Gastrocnemius medialis (tissue), 4 donors: ENCODE measurements at regions not wholly inside any gene's neighbourhood (a gene's known extent, or its start where the extent isn't known, plus 50 kb on each side); places are given as distances from the start of the nearest gene placed in this dataset.
"Not testable (repeated sequence)": the region's sequence is repeated elsewhere in the genome, so short reads cannot be mapped to it uniquely, and the experiment has no call there.

Experiments used
- ATAC-seq, 2 donors: fragments of 150-250 bp; one replicate each; pipeline ENCODE4 v1.9.1; 2016
- DNase-seq, 2 donors: peaks; one replicate each; pipeline ENCODE4 v3.0.0-alpha.2; 2019
- H3K27ac ChIP-seq, 4 donors: fragments of 200-600 bp; sonication (generic); 1 replicate in 1 of 4; 2 replicates in 3 of 4; pipeline ENCODE4 v1.5.1; 2016 to 2018; ENCODE audit warnings: mild to moderate bottlenecking in 2 of 4, moderate library complexity in 1 of 4
- H3K27me3 ChIP-seq, 3 donors: fragments of 200-600 bp; sonication (generic) in 2 of 3; 1 replicate in 1 of 3; 2 replicates in 2 of 3; pipeline versions ENCODE4 v1.5.1 to v1.6.0; 2016 to 2019; ENCODE audit warnings: mild to moderate bottlenecking in 1 of 3, moderate library complexity in 1 of 3
- H3K36me3 ChIP-seq, 2 donors: fragments of 200-600 bp; sonication (generic) in 1 of 2; one replicate each; pipeline ENCODE4 v1.5.1; 2017 to 2018
- H3K4me1 ChIP-seq, 2 donors: fragments of 200-600 bp; sonication (generic) in 1 of 2; one replicate each; pipeline ENCODE4 v1.5.1; 2016 to 2017; ENCODE audit warnings: mild to moderate bottlenecking in 2 of 2
- H3K4me3 ChIP-seq, 4 donors: fragments of 200-600 bp; sonication (generic) in 3 of 4; 1 replicate in 1 of 4; 2 replicates in 3 of 4; pipeline ENCODE4 v1.5.1; 2016 to 2019; ENCODE audit warnings: mild to moderate bottlenecking in 2 of 4
- H3K9me3 ChIP-seq, 3 donors: fragments of 200-600 bp; sonication (generic) in 2 of 3; 1 replicate in 1 of 3; 2 replicates in 2 of 3; pipeline ENCODE4 v1.5.1; 2016 to 2019
- POLR2A ChIP-seq, 2 donors: fragments of 450-650 bp; IDR thresholded peaks; one replicate each; pipeline ENCODE4 v1.6.1; 2017; ENCODE audit warnings: antibody characterized with exemption in 2 of 2, mild to moderate bottlenecking in 2 of 2, moderate library complexity in 2 of 2
- in situ Hi-C, 4 donors: fragments of 200-750 bp; cut with MboI; loops; one replicate each; pipeline versions ENCODE4 v1.15.0 to v1.8.0; 2017; ENCODE audit warnings: low sequenced_read_pairs in 4 of 4
- intact Hi-C: fragments of 100-400 bp; cut with DNase I; formaldehyde crosslinking; loops from one replicate; pipeline ENCODE4 v1.15.1; 2023; ENCODE audit warnings: low total_unique reads
- TF ChIP-seq, protein P1 (sequence below), 5 experiments: fragments of 450-650 bp in 3 of 5; fragments of 200-600 bp in 2 of 5; sonication (generic) in 2 of 5; IDR thresholded peaks in 4 of 5; conservative IDR thresholded peaks in 1 of 5; 1 replicate in 4 of 5; 2 replicates in 1 of 5; pipeline ENCODE4 v1.5.1; 2016 to 2019; ENCODE audit warnings: antibody characterized with exemption in 5 of 5, mild to moderate bottlenecking in 3 of 5, moderate library complexity in 3 of 5

DNA sequence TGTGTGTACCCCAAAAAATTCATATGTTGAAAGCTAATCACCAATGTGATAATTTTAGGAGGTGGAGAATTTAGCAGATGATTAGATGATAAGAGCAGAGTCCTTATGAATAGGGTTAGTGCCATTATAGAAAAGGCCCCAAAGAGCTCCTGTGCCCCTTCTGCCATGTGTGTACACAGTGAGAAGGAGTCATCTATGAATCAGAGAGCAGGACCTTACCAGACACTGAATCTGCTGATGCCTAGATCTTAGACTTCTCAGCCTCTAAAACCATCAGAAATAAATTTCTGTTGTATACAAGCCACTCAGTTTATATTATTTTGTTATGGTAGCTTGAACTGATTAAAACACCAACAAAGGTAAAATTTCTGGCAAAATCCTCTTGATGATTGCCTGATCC lies 560.0 kb upstream of the CDH2 start:
- Histone ChIP-seq H3K36me3 (no peaks in the 10 kb centered on the region), H3K27me3 (no peaks in the 10 kb centered on the region), H3K27ac (no peak overlapping the region), H3K9me3 (no peaks in the 10 kb centered on the region), H3K4me1 (no peaks in the 10 kb centered on the region), H3K4me3 (no peak overlapping the region)
- DNase-seq, result no peak
- intact Hi-C loops (no loop called here), in situ Hi-C loops (no loop called here)
- TF ChIP-seq, protein P1, sequence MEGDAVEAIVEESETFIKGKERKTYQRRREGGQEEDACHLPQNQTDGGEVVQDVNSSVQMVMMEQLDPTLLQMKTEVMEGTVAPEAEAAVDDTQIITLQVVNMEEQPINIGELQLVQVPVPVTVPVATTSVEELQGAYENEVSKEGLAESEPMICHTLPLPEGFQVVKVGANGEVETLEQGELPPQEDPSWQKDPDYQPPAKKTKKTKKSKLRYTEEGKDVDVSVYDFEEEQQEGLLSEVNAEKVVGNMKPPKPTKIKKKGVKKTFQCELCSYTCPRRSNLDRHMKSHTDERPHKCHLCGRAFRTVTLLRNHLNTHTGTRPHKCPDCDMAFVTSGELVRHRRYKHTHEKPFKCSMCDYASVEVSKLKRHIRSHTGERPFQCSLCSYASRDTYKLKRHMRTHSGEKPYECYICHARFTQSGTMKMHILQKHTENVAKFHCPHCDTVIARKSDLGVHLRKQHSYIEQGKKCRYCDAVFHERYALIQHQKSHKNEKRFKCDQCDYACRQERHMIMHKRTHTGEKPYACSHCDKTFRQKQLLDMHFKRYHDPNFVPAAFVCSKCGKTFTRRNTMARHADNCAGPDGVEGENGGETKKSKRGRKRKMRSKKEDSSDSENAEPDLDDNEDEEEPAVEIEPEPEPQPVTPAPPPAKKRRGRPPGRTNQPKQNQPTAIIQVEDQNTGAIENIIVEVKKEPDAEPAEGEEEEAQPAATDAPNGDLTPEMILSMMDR (IDR thresholded peaks at IDR 0.05 in 4 of 5, conservative IDR thresholded peaks at IDR 0.05 in 1 of 5), result no peak
- TF ChIP-seq POLR2A (IDR thresholded peaks at IDR 0.05), result no peak
- no peak for ATAC-seq

GRCh38 chr18:28736223-28736622 lies 559.3 kb upstream of the CDH2 start:
- in situ Hi-C loops, result no loop called here
- no peaks in the 10 kb centered on the region for H3K27me3 ChIP-seq
- H3K4me1 ChIP-seq, result no peaks in the 10 kb centered on the region
- ATAC-seq (no peak), DNase-seq (no peak)
- H3K36me3 ChIP-seq, result no peaks in the 10 kb centered on the region
- no peak overlapping the region for H3K27ac ChIP-seq
- no peak overlapping the region for H3K4me3 ChIP-seq
- intact Hi-C loops, result no loop called here
- TF ChIP-seq, protein P1 (IDR thresholded peaks at IDR 0.05 in 4 of 5, conservative IDR thresholded peaks at IDR 0.05 in 1 of 5), result no peak
- TF ChIP-seq POLR2A (IDR thresholded peaks at IDR 0.05), result no peak
- no peaks in the 10 kb centered on the region for H3K9me3 ChIP-seq

DNA sequence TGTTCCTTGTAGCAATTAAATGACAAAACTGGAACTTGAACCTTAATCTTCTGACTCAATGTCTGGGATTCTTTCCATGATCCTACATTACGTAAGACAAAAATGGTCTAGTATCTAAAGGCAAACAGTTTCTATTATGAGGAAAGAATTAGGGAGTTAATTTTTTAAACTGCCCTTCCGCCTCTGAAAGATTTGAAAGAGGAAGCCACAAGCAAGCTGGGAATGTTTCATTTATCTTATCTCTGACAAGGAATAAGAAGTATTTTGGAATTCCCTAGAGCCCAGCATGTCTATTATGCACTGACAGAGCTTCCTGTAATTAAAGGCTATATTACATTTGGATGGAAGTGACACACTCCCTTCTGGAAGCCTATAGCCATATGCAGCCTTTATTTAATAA lies 558.8 kb upstream of the CDH2 start:
- Histone ChIP-seq H3K27me3 (no peaks in the 10 kb centered on the region), H3K27ac (no peak overlapping the region), H3K9me3 (no peaks in the 10 kb centered on the region), H3K4me1 (no peaks in the 10 kb centered on the region), H3K36me3 (no peaks in the 10 kb centered on the region), H3K4me3 (no peak overlapping the region)
- in situ Hi-C loops (no loop called here), intact Hi-C loops (no loop called here)
- TF ChIP-seq, protein P1 (IDR thresholded peaks at IDR 0.05 in 4 of 5, conservative IDR thresholded peaks at IDR 0.05 in 1 of 5), result no peak
- no peak for TF ChIP-seq POLR2A (IDR thresholded peaks at IDR 0.05)
- ATAC-seq (no peak), DNase-seq (no peak)

- no peak overlapping the region for H3K4me3 ChIP-seq
- no peak overlapping the region for H3K27ac ChIP-seq
- in situ Hi-C loops (no loop called here), intact Hi-C loops (no loop called here)
- H3K4me1 ChIP-seq, result no peaks in the 10 kb centered on the region
- H3K9me3 ChIP-seq, result no peaks in the 10 kb centered on the region
- ATAC-seq (no peak), DNase-seq (no peak)
- H3K36me3 ChIP-seq, result no peaks in the 10 kb centered on the region
- H3K27me3 ChIP-seq, result no peaks in the 10 kb centered on the region
- TF ChIP-seq, protein P1 (IDR thresholded peaks at IDR 0.05 in 4 of 5, conservative IDR thresholded peaks at IDR 0.05 in 1 of 5), result no peak
- no peak for TF ChIP-seq POLR2A (IDR thresholded peaks at IDR 0.05)
Measured at GRCh38 chr18:28729321-28729720, 552.4 kb upstream of the CDH2 start.

DNA sequence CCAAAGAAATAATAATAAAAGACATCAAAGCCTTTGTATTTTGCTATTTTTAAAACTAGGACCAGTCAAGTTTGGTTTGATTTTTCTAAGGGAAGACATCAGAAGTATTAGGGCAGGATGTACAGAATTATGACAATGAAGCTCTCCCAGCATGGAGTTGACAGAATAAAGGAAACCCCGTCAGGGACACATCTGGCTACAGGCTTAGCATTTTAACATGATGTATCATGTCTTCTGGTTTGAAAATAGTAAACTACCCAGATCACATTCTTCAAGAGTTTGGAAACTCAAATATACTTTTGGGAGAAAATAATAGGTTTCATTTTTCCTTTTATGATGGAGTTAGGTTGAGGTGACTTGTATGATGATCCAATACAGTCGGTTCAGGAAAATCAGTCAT lies 552.0 kb upstream of the CDH2 start:
- Histone ChIP-seq H3K27me3 (no peaks in the 10 kb centered on the region), H3K9me3 (no peaks in the 10 kb centered on the region), H3K27ac (no peak overlapping the region), H3K4me1 (no peaks in the 10 kb centered on the region), H3K4me3 (no peak overlapping the region), H3K36me3 (no peaks in the 10 kb centered on the region)
- DNase-seq (no peak), ATAC-seq (no peak)
- intact Hi-C loops, result no loop called here
- in situ Hi-C loops, result no loop called here
- no peak for TF ChIP-seq POLR2A (IDR thresholded peaks at IDR 0.05)
- TF ChIP-seq, protein P1 (IDR thresholded peaks at IDR 0.05 in 4 of 5, conservative IDR thresholded peaks at IDR 0.05 in 1 of 5), result no peak

DNA sequence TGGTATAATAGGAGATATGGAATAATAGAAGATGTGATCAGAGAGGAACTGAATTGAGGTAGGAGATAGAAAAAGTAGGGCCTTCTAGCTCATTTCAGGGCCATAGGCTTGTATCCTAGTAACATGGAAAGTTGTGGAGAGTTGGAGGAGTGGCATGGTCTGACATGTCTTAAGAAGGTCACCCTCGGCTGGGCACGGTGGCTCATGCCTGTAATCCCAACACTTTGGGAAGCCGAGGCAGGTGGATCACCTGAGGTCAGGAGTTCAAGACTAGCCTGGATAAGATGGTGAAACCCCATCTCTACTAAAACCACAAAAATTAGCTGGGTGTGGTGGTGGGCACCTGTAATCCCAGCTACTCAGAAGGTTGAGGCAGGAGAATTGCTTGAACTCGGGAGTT lies 550.3 kb upstream of the CDH2 start:
- H3K4me3 ChIP-seq, H3K27me3 ChIP-seq, DNase-seq, ATAC-seq, H3K4me1 ChIP-seq, H3K9me3 ChIP-seq, H3K27ac ChIP-seq, intact Hi-C loops, H3K36me3 ChIP-seq, in situ Hi-C loops: not testable (repeated sequence)
